GM04503 (cell line): ENCODE measurements at regions not wholly inside any gene's neighbourhood (a gene's known extent, or its start where the extent isn't known, plus 50 kb on each side); places are given as distances from the start of the nearest gene placed in this dataset.

Experiments
- DNase-seq: peaks from one replicate; pipeline ENCODE4 v3.0.0-alpha.2; 2012; ENCODE audit warnings: low read depth

- no peak for DNase-seq
These were observed 140.9 kb downstream of the CXCL12 start for GRCh38 chr10:44243851-44244510.

GRCh38 chr10:44242826-44243225 is 142.1 kb downstream of the CXCL12 start:
- DNase-seq = no peak

GRCh38 chr10:44242091-44242490 is 142.8 kb downstream of the CXCL12 start:
- no peak for DNase-seq

- no peak for DNase-seq
These were observed 144.2 kb downstream of the CXCL12 start for GRCh38 chr10:44240584-44241205.

GRCh38 chr10:44238212-44238611 is 146.7 kb downstream of the CXCL12 start:
- no peak for DNase-seq

- DNase-seq = no peak
These were observed 147.4 kb downstream of the CXCL12 start for GRCh38 chr10:44237364-44238049.

- DNase-seq = no peak
These were observed 149.5 kb downstream of the CXCL12 start for GRCh38 chr10:44235363-44235762.

GRCh38 chr10:44234483-44234875 is 150.4 kb downstream of the CXCL12 start:
- DNase-seq = no peak

GRCh38 chr10:44233561-44234482 is 151.1 kb downstream of the CXCL12 start:
- no peak for DNase-seq

- no peak for DNase-seq
These were observed 167.6 kb downstream of the CXCL12 start for GRCh38 chr10:44217274-44217820.

GRCh38 chr10:44216073-44216472 is 168.8 kb downstream of the CXCL12 start:
- no peak for DNase-seq

- no peak for DNase-seq
These were observed 175.1 kb downstream of the CXCL12 start for GRCh38 chr10:44209811-44210210.

GRCh38 chr10:44207160-44207559 is 177.7 kb downstream of the CXCL12 start:
- no peak for DNase-seq

GRCh38 chr10:44206127-44206818 is 178.6 kb downstream of the CXCL12 start:
- DNase-seq = peak; percentile 11

GRCh38 chr10:44205067-44205466 is 179.8 kb downstream of the CXCL12 start:
- DNase-seq = no peak

GRCh38 chr10:44203535-44203934 is 181.4 kb downstream of the CXCL12 start:
- no peak for DNase-seq

- DNase-seq = no peak
These were observed 181.9 kb downstream of the CXCL12 start for GRCh38 chr10:44202952-44203351.

- no peak for DNase-seq
These were observed 183.2 kb downstream of the CXCL12 start for GRCh38 chr10:44201656-44202055.

GRCh38 chr10:44201011-44201410 is 183.9 kb downstream of the CXCL12 start:
- no peak for DNase-seq

GRCh38 chr10:44199991-44200655 is 184.8 kb downstream of the CXCL12 start:
- no peak for DNase-seq

GRCh38 chr10:44199267-44199666 is 185.6 kb downstream of the CXCL12 start:
- no peak for DNase-seq
